ENCODE measurements at regions not wholly inside any gene's neighbourhood (a gene's known extent, or its start where the extent isn't known, plus 50 kb on each side); places are given as distances from the start of the nearest gene placed in this dataset.

DNA sequence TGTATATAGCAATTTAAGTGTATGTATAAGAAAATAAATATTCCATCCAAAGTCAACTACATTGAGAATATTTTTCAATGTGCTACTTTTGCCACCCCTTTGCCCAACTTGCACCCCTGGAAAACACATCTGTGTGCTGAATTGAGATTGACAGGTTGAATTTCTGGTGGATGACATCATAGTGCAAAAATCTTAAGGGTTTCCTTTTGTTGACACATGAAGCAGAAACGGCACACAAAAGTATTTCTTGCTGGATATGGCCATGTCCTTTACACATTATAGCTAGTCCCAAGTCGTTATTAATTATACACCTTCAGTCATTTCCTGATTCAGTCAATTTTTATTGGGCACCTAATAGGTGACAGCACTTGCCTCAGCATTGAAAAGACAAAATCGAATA is 188.7 kb upstream of the FBXL4 start:
- H3K9me3 ChIP-seq: no peaks in the 10 kb centered on the region
- TF ChIP-seq, protein P1, sequence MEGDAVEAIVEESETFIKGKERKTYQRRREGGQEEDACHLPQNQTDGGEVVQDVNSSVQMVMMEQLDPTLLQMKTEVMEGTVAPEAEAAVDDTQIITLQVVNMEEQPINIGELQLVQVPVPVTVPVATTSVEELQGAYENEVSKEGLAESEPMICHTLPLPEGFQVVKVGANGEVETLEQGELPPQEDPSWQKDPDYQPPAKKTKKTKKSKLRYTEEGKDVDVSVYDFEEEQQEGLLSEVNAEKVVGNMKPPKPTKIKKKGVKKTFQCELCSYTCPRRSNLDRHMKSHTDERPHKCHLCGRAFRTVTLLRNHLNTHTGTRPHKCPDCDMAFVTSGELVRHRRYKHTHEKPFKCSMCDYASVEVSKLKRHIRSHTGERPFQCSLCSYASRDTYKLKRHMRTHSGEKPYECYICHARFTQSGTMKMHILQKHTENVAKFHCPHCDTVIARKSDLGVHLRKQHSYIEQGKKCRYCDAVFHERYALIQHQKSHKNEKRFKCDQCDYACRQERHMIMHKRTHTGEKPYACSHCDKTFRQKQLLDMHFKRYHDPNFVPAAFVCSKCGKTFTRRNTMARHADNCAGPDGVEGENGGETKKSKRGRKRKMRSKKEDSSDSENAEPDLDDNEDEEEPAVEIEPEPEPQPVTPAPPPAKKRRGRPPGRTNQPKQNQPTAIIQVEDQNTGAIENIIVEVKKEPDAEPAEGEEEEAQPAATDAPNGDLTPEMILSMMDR (IDR thresholded peaks at IDR 0.05): no peak
- TF ChIP-seq POLR2A (IDR thresholded peaks at IDR 0.05): no peak
- TF ChIP-seq POLR2AphosphoS5 (IDR thresholded peaks at IDR 0.05; ENCODE audit: insufficient read depth in 1 of 2, low read depth in 1 of 2): no peak
- H3K4me1 ChIP-seq: no peaks in the 10 kb centered on the region
- H3K36me3 ChIP-seq: no peaks in the 10 kb centered on the region
- DNase-seq (ENCODE audit: extremely low spot score in 2 of 2): no peak
- H3K27me3 ChIP-seq: no peaks in the 10 kb centered on the region
- no peak overlapping the region for H3K4me3 ChIP-seq
- H3K27ac ChIP-seq: no peak overlapping the region
- intact Hi-C loops (cut with DNase I): no loop called here

DNA sequence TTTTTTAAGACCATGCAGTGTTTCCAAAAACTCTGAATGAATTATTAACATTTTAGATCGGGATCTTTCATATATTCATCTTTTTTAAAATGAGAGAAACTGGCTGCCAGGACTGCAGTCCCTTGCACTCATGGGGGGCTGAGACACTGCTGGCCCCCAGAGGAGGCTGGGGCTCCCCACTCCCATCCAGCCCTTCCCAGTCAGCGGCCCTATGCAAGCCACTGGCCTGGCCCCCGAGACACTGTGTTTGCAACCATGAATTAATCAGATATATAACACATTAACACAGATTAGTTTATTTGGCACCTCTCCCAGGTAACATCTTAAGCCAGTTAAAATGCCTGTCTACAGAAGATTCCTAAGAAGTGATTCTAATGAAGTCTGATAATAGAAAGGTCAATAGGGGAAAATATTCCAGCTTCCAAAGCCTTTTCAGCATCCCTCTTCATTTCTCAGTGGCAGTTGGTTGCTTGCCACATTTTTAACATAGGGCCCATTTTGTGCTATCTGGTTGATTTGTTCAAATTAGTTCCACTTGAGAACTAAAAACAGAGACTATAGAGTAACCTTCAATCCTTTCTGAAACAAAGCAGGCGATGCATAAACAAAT is 184.4 kb upstream of the FBXL4 start:
- Histone ChIP-seq H3K4me1 (no peaks in the 10 kb centered on the region), H3K9me3 (no peaks in the 10 kb centered on the region), H3K4me3 (no peak overlapping the region), H3K27me3 (no peaks in the 10 kb centered on the region), H3K27ac (no peak overlapping the region), H3K36me3 (no peaks in the 10 kb centered on the region)
- no peak for DNase-seq (ENCODE audit: extremely low spot score in 2 of 2)
- intact Hi-C loops (cut with DNase I): no loop called here
- TF ChIP-seq POLR2A (IDR thresholded peaks at IDR 0.05): no peak

DNA sequence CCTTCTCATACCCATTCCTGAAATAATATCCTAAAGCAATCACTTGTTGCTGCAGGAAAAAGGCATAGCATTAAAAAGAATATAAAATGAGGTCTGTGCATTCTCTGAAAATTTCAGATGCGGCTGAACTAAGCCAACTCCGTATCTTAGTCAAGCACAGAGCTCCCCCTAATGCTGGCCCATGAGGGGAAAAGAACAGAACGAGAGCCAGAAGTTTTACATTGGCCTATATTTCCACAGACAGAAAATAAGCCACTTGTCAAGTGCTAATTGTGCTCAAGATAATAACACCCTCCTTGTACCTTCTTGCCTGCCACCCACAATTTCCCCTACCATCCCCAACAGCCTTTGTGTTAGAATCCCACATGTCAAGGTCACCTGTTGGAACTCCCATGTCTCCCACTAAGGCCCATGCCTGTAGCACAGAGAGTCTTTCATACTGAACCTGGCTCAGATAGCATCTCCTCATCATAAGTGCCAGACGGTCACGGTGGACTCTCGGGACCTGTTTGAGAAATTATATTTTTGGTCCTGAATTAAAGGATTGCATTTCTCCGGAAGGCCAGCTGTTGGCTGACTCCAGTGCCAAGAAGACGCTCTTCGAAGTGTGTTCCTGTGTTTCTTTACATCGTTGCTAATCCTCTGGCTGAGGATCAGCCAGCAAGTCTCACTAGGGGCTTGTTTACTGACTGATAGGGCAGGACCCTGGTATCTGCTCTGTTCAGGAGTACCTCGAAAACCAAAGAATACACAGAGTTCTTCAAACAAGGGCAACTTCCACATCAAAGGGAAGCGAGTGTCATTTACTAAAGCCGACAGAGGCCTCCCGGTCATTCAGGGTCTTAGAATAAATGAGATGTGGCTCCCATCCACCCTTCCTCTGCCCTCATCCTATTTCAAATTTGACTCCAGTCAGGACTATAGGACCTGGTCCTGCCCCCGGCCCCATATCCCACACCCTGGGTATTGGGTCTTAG is 183.4 kb upstream of the FBXL4 start:
- DNase-seq (ENCODE audit: extremely low spot score in 2 of 2): no peak
- TF ChIP-seq POLR2A (IDR thresholded peaks at IDR 0.05) (no peak), POLR2AphosphoS5 (IDR thresholded peaks at IDR 0.05; ENCODE audit: insufficient read depth in 1 of 2, low read depth in 1 of 2) (no peak)
- TF ChIP-seq, protein P1 (IDR thresholded peaks at IDR 0.05): no peak
- Histone ChIP-seq H3K4me3 (no peak overlapping the region), H3K27me3 (no peaks in the 10 kb centered on the region), H3K36me3 (no peaks in the 10 kb centered on the region), H3K27ac (no peak overlapping the region), H3K9me3 (no peaks in the 10 kb centered on the region), H3K4me1 (no peaks in the 10 kb centered on the region)
- intact Hi-C loops (cut with DNase I): no loop called here

DNA sequence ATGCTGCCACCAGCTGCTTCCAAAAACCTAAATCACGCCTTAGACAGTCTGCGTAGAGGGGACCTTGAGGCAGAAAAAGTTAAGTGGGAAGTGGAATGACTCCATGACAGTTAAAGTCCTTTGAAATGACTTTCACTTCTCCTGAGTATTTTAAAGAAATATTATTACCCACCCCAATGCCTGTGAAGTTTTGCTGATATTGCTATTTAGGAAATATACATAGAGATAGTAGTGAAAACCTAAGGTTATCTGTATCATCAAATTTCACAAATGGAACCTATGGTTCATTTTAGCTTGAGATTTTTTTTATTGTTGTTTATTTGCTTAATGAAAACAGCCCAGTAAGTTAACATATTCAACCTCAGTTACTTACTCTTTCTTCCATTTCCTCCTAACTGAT is 182.1 kb upstream of the FBXL4 start:
- Histone ChIP-seq H3K4me1 (no peaks in the 10 kb centered on the region), H3K27me3 (no peaks in the 10 kb centered on the region), H3K36me3 (no peaks in the 10 kb centered on the region), H3K4me3 (no peak overlapping the region), H3K27ac (no peak overlapping the region), H3K9me3 (no peaks in the 10 kb centered on the region)
- intact Hi-C loops (cut with DNase I): no loop called here
- TF ChIP-seq POLR2AphosphoS5 (IDR thresholded peaks at IDR 0.05; ENCODE audit: insufficient read depth in 1 of 2, low read depth in 1 of 2) (no peak), POLR2A (IDR thresholded peaks at IDR 0.05) (no peak)
- DNase-seq (ENCODE audit: extremely low spot score in 2 of 2): no peak

DNA sequence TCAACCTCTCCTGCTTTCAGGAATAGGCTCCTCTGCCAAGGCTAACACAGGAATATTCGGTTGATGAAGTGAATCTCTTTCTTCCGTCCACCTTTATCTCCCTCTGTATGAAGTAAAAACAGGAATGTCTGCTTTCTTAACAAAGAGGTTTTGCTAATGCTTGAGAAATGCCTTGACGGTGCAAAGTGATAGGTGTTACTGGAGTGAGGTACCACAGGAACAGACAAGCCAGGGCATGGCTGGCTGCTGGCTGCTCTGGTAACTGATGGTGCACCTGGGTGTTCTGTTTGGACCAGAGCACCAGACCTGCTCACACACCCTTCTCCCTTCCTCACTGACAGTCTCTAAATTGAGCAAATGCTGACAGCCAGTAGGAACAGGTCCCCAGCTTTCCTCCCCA is 174.0 kb upstream of the FBXL4 start:
- Histone ChIP-seq H3K27me3 (no peaks in the 10 kb centered on the region), H3K4me1 (no peaks in the 10 kb centered on the region), H3K4me3 (no peak overlapping the region), H3K27ac (no peak overlapping the region), H3K9me3 (no peaks in the 10 kb centered on the region), H3K36me3 (no peaks in the 10 kb centered on the region)
- no peak for DNase-seq (ENCODE audit: extremely low spot score in 2 of 2)
- intact Hi-C loops (cut with DNase I): no loop called here
- TF ChIP-seq, protein P1 (IDR thresholded peaks at IDR 0.05): no peak
- TF ChIP-seq POLR2AphosphoS5 (IDR thresholded peaks at IDR 0.05; ENCODE audit: insufficient read depth in 1 of 2, low read depth in 1 of 2): no peak
- no peak for TF ChIP-seq POLR2A (IDR thresholded peaks at IDR 0.05)

DNA sequence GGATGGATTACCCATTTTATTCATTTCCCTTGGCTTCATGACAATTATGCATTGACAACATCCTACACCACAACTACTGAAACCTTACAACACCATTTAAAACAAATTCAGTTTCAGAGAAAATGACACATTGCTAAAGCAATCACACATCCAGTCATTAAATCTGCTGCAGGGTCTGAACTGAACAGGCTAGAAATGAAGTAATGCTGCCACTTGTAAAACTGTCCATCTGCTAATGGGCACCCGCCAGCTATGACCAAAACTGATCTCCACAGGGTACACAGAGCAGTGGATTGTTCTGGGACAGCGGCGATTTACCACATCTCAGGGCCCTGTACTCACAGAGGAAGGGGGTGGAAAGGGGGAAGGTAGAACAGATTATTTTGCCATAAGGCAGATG is 172.9 kb upstream of the FBXL4 start:
- no peak for DNase-seq (ENCODE audit: extremely low spot score in 2 of 2)
- TF ChIP-seq, protein P1 (IDR thresholded peaks at IDR 0.05): no peak
- no peak for TF ChIP-seq POLR2A (IDR thresholded peaks at IDR 0.05)
- no peak for TF ChIP-seq POLR2AphosphoS5 (IDR thresholded peaks at IDR 0.05; ENCODE audit: insufficient read depth in 1 of 2, low read depth in 1 of 2)
- no peaks in the 10 kb centered on the region for H3K4me1 ChIP-seq
- no peak overlapping the region for H3K27ac ChIP-seq
- H3K9me3 ChIP-seq: no peaks in the 10 kb centered on the region
- no peaks in the 10 kb centered on the region for H3K36me3 ChIP-seq
- intact Hi-C loops (cut with DNase I): no loop called here
- no peak overlapping the region for H3K4me3 ChIP-seq
- H3K27me3 ChIP-seq: no peaks in the 10 kb centered on the region
